HG02610 (cell line): ENCODE measurements at regions not wholly inside any gene's neighbourhood (a gene's known extent, or its start where the extent isn't known, plus 50 kb on each side); places are given as distances from the start of the nearest gene placed in this dataset.
"Not testable (repeated sequence)": the region's sequence is repeated elsewhere in the genome, so short reads cannot be mapped to it uniquely, and the experiment has no call there.

ENCODE experiments used
- ATAC-seq: cut with Tn5 transposase; IDR thresholded peaks from one replicate; pipeline ENCODE4 v1.9.1; 2021; ENCODE audit warnings: mild to moderate bottlenecking, moderate library complexity; ENCODE audit not compliant: unreplicated experiment

GRCh38 chr3:153266619-153267018 lies 104.6 kb downstream of the RAP2B start:
- ATAC-seq = no peak

- no peak for ATAC-seq
Observed at GRCh38 chr3:153268564-153269279, 106.7 kb downstream of the RAP2B start.

- ATAC-seq = no peak
Observed at GRCh38 chr3:153269730-153270129, 107.7 kb downstream of the RAP2B start.

DNA sequence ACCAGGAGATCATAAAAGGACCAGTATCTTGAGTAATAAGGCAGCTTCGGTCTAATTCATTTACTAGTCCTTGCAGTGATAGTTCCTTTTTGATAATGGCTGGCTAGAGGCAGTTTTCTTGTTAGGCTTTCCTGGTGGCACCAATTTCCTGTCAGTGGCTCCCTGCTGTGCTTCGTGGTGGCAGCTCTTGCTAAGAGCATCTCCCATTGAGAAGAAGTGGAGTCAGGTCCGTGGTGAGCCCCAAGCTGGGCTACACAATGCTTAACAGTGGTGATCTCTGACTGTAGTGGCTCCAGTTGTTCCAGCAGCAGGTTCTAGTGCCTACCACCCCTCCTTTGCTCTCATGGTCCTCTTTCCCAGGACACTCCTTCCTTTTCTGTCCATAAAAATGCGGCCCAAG lies 111.2 kb downstream of the RAP2B start:
- ATAC-seq = no peak

DNA sequence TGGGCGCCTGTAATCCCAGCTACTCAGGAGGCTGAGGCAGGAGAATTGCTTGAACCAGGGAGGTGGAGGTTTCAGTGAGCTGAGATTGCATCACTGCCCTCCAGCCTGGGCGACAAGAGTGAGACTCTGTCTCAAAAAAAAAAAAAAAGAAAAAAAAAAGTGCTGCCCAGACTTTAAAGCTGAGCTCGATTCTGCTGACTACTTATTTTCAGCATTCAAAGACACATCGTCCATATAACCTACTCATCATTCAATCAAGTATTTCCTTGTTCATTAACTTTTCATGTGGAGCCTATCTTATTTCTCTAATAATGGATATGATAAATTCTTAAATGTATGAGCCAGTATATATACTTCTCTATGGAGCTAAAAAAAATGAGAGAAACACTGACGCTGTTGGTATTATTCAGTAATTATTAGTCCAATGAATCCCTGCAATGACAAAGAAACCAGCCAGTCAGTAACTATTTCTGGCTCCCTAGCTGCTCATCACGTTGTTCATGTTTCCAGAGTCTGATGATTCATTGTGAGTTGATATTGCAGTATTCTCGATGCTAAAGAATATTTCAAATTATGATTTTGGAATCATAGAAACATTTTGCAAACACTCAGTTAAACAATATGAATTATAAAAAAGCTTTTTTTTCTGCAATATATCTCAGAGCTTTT lies 111.9 kb downstream of the RAP2B start:
- no peak for ATAC-seq

DNA sequence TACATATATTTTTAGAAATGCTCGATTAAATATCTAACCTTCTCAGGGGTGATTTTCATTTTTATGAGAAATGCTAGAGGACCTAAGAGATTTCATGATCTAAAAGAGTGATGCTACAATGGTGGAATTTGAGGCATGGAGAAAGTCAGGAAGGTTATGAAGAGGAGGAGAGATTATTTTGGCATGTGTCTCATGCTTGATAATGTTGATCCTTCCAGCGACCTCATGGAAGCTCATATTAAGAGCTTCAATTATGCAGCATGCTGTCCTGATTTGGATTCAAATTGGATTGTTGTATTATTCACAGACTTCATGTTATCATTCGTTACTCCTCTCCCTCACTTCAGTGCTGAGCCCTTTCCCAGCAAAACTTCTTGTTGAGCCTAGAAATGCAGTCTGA lies 112.5 kb downstream of the RAP2B start:
- ATAC-seq = no peak

GRCh38 chr3:153275514-153275913 lies 113.5 kb downstream of the RAP2B start:
- ATAC-seq = no peak

DNA sequence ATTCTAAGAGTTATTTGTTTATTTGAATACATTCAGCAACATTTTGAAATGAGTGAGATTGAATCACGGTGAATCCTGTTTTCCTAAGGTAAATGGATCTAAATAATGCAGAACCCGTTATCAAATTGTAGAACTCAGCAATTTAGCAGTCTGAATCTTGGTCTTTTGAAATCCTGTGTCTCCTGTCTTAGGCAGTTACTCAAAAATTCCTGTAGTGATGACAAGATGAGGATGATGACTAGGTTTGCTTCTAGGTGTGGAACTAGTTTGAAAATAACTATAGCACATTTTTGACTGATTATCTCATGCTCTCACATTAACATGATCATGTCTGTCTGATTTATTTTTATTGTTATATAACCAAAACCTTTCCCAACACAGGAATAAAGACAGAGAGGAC lies 115.0 kb downstream of the RAP2B start:
- no peak for ATAC-seq

DNA sequence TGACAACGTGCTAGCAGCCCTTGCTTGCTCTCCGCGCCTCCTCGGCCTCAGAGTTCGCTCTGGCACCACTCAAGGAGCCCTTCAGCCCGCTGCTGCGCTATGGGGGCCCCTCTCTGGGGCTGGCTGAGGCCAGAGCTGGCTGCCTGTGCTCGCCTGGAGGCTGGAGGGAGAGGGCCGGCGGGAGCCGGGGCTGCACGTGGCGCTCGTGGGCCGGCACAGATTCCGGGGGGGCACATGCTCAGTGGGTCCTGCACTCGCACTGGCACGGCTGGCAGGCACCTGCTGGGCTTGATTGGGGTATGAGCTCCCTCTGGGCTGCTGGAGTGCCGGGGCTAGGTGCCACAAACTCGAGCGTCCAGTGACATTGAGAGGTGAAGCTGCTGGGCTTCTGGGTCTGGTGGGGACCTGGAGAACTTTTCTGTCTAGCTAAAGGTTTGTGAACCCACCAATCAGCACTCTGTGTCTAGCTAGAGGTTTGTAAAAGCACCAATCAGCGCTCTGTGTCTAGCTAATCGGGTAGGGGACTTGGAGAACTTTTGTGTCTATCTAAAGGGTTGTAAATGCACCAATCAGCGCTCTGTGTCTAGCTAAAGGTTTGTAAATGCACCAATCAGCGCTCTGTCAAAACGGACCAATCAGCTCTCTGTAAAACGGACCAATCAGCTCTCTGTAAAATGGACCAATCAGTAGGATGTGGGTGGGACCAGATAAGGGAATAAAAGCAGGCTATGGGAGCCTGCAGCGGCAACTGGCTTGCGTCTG lies 119.4 kb downstream of the RAP2B start:
- ATAC-seq = not testable (repeated sequence)

DNA sequence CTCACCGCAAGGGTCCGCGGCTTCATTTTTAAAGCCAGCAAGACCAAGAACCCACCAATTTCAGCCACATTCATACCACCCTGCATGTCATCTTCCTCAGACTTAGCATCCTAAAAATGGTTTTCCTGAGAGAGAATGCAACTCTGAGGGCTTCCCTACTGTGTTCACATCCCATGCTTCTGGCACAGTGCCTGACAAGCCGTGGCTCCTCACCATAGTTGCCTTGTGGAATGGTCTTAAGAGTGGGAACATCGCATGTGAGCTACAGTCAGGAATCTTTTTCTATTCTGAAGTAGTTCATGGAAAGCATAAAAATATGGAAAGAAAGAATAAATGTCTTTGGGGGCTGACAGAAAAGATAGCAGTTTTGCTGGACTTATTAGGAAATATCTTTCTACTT lies 120.3 kb downstream of the RAP2B start:
- ATAC-seq = no peak

- ATAC-seq = peak; percentile 79
Observed at GRCh38 chr3:153284282-153284938, 122.4 kb downstream of the RAP2B start.

GRCh38 chr3:153285194-153285641 lies 123.2 kb downstream of the RAP2B start:
- no peak for ATAC-seq

DNA sequence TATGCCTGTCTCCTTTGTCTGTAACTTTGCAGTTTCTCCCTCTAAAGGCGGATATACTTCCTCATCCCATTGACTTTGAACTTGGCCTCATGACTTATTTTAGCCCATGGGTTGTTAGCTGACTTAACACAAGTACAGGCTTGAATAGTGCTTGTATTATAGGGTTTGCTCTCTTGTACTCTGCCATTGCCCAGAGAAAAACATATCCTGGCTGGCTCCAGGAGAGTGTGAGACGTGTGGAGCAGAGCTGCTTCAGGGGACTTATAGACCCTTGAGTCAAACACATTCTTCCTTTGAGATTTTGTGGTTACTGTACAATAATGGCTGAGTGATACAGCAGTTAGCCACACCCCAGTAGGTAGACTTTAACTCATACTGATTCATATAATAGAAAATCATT lies 124.0 kb downstream of the RAP2B start:
- ATAC-seq = no peak

DNA sequence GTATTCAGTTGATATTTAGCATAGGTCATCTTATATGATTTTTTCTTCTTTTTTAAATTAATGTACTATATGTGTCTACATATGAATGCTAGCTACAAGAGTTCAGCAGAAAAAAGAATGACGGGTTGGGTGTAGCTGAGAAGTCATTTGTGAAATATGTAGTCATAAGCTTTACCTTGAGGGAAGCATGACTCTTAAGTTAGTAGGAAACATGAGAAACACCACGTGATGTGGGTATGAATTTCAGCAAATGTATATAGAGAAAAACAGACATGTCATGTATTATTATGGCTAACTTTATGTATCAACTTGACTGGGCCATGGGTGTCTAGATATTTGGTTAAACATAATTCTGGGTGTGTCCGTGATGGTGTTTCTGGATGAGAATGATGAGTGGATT lies 125.0 kb downstream of the RAP2B start:
- no peak for ATAC-seq

GRCh38 chr3:153289334-153289808 lies 127.3 kb downstream of the RAP2B start:
- ATAC-seq = peak; percentile 45

DNA sequence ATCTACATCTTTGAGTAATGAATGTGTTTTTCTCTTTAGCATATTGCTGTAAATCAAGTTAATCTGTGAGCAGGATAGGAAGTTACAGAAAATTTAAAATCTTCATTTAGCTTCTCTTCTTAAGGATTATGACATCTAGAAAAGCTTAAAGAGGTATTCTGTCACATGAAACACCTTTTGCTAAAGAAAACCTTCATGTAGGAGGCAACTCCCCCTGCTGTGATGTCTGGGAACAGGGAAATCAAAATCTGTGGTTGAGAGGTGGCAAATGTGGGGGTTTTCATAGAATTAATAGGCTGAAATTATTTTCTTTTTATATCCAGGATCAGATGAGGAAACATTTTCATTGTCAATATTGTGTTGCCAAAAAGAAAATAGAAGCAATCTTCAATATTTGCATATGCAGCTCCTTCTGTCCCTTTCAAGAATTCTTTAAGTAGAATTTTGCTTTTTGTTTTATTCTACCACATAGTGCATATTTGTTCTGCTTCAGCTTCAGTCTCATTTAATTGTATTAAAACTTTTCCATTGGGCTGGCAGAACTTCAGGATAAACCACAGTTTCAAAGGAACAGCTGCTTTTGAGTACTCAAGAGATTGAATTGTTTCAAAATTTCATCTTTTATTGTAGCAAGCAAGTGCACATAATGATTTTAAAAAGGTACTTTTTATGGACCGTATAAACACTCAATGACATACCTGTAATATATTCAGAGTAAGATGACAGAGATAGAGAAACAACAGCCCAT lies 128.4 kb downstream of the RAP2B start:
- ATAC-seq = no peak

DNA sequence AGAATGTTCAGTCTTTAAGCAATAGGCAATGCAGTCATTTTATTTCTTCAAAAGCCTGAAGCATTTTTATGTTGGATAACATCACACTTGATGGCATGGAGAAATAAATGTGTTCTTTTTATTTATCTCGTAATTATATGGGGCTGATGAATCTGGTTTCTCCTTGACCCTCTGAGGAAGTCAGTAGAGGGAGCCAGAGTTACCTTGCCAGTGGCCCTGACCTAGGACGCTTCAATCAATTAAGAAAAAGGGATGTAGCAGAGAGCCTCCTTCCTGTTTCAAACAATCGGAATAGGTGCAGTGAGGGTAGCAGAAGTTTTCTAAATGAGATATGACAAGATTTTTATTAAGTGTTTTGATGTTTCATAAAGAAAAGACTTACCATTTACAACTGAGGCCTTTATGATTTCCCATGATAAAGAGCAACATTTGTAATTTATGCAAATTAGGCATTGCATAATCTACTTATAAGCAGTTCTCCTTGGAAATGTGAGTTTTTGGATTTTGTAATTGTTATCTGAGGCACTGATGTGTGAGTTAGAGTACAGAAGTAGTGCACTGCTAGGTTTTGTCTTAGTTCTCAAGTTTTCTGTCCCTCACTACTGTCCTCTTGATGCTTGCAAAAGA lies 129.1 kb downstream of the RAP2B start:
- peak; percentile 42 for ATAC-seq

DNA sequence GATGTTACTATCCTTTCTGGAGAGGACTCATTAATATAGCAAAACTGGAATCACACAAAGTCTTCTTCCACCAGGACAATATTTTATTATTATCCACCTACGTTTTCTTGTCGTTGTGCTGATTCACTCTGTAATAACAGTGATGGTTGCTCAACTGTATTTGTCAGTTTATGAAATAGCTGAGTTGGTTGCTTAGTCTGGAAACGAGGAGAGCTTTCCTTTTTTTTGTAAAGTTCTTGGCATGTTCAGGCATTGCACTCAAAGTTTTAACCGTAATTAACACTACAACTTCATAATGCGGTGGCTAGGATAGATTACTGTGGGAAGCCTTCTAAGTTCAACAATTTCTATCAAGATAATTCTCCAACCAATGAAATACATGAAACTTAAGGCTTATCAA lies 131.2 kb downstream of the RAP2B start:
- ATAC-seq = no peak

DNA sequence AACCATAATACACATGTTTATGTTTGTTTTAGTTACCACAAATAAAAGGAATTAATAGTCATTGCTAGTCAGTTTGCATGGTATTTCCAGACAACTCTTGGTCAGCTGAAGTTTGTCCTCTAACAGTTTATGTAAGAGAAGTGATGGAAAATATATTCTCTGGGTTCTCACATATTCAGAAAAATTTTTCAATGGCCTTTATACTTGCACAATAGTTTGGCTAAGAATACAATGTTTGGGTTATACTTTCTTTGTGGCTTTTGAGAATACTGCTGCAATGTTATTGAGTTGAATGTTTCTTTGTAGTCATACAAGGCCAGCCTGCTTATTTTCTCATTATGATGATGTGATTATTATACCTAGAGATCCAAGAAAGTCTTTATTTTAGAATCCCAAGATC lies 133.9 kb downstream of the RAP2B start:
- no peak for ATAC-seq

DNA sequence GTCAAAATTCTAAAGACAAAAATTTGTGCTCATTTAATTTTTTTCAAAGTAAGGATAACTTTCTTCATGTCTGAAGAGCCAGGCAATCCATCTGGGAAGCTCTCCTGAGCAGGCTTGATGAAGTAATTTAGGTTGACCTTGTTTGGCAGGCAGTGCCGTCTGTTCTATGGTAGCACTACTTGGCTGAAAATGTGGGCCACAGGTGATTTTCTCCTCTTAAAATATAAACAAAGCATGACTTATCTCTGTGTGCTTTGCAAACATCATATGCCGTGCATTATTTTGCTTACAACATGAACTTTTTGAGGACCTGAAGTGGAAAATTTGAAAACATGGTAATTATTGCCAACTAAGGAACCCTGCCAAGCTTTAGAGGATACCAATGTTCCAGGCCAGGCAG lies 143.2 kb downstream of the RAP2B start:
- no peak for ATAC-seq
